Renal cortical epithelial cell (primary cell): ENCODE measurements at regions not wholly inside any gene's neighbourhood (a gene's known extent, or its start where the extent isn't known, plus 50 kb on each side); places are given as distances from the start of the nearest gene placed in this dataset.
"Not testable (repeated sequence)": the region's sequence is repeated elsewhere in the genome, so short reads cannot be mapped to it uniquely, and the experiment has no call there.

Source experiments
- DNase-seq: peaks from one replicate; pipeline ENCODE4 v3.0.0-alpha.2; 2011; ENCODE audit warnings: low read depth

GRCh38 chr7:69076566-69076965, 521.7 kb upstream of the AUTS2 start:
- DNase-seq = no peak

DNA sequence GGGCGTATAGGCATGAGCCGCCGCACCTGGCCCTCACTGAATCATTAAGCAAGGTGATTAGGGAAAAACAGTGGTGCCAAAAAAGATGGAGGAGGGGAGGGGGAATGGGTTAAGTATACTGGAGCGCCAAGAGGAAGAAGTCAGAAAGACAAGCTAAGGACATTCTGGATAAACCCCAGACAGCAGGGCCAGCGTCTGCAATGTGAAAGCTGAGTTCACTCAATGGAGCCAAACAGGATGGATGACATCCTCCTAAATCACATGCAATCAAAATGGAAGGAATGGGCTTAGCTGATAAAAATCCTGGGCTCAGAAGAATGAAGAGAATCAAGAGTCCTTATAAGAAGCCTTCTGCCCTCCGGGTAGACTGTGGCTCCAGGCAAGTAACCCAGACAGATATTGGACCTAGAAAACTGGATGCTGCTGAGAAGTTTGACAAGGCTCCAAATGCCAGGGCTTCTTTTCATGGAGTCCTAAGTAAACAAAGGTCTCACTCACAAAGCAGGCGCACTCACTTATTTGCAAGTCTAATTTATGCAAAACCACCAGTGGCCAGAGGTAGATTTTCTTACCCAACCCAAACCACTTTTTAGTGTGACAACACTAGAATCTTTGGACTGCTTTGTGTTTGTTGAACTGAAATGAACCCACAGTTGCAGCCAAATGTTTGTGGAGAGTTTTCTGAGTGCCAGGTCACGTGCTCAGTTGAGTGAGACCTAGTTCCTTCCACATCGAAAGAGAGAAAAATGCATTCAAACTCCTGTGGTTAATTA, 519.1 kb upstream of the AUTS2 start:
- DNase-seq = no peak

GRCh38 chr7:69087281-69087680, 511.0 kb upstream of the AUTS2 start:
- not testable (repeated sequence) for DNase-seq

- DNase-seq = no peak
Measured at GRCh38 chr7:69088185-69088584, 510.1 kb upstream of the AUTS2 start.

DNA sequence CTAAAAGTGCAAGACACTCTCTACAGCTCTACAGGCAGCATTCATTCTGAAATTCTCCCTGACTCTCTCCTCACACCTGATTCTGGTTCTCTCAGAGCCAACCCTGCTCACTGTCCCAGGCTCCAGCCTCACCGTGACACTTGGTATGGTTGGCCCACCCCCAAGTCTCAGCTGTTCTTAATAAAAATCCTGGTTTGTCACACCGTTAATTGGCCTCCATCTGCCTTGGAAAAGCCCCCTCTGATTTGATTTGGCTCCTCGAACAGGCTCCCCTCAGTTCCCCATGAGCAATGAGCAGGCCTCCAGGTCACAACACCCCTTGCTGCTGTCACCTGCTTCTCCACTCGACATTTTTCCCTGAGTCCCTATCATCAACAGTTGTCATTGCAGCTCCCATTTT, 507.3 kb upstream of the AUTS2 start:
- no peak for DNase-seq

- no peak for DNase-seq
Measured at GRCh38 chr7:69091521-69091920, 506.8 kb upstream of the AUTS2 start.

GRCh38 chr7:69095127-69095526, 503.1 kb upstream of the AUTS2 start:
- no peak for DNase-seq

DNA sequence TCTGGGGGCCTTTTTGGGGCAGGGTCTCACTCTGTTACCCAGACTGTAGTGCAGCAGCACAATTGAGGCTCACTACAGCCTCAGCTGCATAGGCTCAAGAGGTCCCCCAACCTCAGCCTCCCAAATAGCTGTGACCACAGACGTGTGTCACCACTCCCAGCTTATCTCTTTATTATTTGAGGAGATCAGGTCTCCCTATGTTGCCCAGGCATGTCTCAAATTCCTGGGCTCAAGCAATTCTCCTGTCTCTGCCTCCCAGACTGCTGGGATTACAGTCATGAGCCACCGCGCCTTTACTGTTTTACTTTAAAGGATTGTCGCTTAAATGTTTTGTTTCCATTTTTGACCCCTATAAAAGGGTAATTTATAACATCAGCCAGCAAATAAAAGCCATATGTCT, 502.6 kb upstream of the AUTS2 start:
- DNase-seq = no peak

DNA sequence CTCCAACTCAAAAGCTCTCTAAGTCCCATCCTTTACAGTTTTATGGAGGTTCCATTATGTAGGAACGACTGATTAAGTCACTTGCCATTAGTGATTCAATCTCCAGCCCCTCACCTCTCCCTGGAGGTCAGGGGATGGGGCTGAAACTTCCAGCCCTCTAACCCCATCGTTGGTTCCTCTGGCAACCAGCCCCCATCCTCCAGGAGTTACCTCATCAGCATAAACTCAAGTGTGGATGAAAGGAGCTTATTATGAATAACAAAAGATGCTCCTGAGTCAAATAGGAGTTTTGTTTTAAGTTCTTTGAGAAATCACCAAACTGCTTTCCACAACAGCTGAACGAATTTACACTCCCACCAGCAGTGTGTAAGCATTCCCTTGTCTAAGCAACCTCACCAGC, 494.3 kb upstream of the AUTS2 start:
- DNase-seq = no peak

- peak; percentile 2 for DNase-seq
Measured at GRCh38 chr7:69105092-69105491, 493.2 kb upstream of the AUTS2 start.

- DNase-seq = no peak
Measured at GRCh38 chr7:69105981-69106380, 492.3 kb upstream of the AUTS2 start.

DNA sequence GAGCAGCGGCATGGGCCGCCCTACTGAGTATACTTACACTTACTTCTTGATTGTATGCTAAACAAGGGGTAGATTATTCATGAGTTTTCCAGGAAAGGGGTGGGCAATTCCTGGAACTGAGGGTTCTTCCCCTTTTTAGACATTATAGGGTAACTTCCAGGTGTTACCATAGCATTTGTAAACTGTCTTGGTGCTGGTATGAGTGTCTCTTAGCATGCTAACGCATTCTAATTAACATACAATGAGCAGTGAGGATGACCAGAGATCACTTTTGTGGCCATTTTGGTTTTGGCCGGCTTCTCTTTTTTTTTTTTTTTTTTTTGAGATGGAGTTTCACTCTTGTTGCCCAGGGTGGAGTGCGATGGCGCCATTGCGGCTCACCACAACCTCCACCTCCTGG, 491.8 kb upstream of the AUTS2 start:
- not testable (repeated sequence) for DNase-seq

DNA sequence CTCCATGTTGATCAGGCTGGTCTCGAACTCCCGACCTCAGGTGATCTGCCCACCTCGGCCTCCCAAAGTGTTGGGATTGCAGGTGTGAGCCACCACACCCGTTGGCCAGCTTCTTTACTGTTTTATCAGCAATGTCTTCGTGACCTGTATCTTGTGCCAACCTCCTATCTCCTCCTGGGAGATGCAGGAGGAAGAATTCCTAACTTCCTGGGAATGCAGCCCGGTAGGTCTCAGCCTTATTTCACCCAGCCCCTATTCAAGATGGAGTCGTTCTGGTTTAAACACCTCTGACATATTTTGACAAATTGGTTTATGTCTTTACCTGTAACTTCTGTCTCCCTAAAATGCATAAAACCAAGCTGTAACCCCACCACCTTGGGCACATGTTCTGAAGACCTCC, 491.3 kb upstream of the AUTS2 start:
- DNase-seq = not testable (repeated sequence)

DNA sequence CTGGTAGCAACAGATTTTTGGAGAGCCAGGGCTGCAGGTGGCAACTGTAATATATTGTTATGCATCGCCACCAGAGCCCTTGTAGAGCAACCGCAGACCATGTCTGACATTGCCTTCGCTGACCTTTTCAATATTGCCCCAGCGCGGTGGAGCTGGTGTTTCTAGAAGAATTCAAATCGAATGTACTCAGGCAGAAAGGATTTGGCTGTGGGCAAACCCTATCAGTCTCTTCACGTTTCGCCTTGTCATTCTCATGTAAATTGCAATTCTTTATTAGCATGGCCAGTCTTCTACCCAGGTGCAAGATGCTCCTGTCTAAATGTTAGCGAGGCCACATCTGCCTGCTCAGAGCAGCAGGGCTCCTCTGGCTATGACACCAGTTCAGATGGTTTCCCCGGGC, 490.2 kb upstream of the AUTS2 start:
- DNase-seq = no peak

GRCh38 chr7:69109246-69109645, 489.0 kb upstream of the AUTS2 start:
- no peak for DNase-seq

DNA sequence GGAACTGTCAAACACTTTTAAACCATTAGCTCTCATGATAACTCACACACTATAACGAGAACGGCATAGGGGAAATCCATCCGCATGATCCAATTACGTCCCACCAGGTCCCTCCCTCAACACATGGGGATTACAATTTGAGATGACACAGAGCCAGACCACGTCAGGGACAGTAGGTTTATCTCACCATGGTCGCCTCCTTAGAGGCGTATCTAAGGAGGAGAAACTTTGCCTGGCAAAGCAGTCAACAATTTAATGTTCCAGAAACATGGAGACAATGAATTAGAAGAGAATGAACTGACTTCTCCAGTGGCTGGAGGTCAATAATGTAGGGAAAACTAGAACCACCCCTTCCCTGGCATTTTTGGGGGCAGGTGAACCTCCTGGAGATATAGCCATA, 488.4 kb upstream of the AUTS2 start:
- no peak for DNase-seq

- no peak for DNase-seq
Measured at GRCh38 chr7:69110450-69111050, 487.7 kb upstream of the AUTS2 start.

DNA sequence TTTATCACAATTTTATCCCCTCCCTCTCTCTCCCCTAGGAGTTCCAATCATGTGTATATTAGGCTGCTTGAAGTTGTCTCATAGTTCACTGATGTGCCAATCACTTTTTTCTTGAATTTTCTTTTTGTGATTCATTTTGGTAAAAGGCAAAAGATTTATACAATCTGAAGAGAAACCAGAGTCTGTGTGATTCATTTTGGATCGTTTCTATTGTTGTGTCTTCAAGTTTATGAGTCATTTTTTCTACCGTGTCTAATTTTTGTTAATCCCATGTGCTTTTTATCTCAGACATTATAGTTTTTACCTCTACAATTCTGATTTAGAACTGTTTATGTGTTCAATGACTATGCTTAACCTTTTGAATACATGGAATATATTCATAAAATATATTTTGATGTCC, 483.9 kb upstream of the AUTS2 start:
- DNase-seq = no peak

DNA sequence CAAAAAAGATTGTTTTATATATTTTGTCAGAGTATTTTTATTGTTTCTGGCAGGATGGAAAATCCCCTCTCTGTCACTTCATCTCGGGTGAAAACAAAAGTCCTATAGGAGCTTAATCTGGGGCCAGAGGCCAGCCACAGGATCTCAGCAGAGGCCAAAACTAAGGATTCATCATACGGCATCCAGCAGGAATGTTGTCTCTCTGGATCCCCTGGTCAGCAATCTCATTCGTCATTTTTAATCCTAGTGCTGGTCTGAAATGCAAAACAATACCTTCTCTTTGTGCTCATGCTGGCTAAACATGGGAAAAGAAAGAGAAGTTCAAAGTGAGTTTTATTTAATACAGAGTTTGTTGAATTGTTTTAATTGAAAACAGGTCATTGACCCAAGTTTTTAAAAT, 482.5 kb upstream of the AUTS2 start:
- DNase-seq = no peak

- DNase-seq = not testable (repeated sequence)
Measured at GRCh38 chr7:69116196-69116595, 482.1 kb upstream of the AUTS2 start.

DNA sequence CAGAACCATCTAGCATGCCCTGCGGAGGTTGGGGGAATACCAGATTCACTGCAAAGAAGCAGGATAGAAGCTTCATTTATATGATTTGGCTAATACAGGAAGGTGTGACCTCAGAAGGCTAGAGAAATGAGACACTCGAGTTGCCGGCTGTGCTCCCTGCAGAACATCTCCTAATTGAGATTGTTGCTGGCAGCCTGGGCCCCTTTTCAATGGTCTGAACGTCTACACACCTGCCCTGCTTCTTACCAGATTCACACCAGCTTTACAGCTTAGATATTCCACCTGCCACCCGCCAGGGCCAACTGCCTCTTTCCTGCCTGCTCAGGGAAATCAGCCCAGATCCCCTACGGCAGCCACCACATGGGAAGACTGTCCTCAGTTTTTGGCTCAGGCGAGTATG, 475.3 kb upstream of the AUTS2 start:
- DNase-seq = no peak

GRCh38 chr7:69126896-69127479, 471.3 kb upstream of the AUTS2 start:
- no peak for DNase-seq

DNA sequence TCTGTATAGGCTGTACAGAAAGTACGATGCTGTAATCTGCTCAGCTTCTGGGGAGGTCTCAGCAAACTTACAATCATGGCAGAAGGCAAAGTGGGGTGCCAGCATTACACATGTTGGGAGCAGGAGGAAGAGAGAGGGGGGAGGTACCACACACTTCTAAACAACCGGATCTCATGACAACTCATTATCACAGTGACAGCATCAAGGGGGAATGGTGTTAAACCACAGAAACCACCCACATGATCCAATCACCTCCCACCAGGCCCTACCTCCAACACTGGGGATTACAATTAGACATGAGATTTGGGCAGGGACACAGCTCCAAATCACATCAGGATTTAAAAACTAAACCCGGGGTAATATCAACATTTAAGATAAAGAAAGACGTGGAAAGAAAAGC, 468.8 kb upstream of the AUTS2 start:
- no peak for DNase-seq
